Effector memory CD4-positive, alpha-beta T cell (primary cell): ENCODE measurements at regions not wholly inside any gene's neighbourhood (a gene's known extent, or its start where the extent isn't known, plus 50 kb on each side); places are given as distances from the start of the nearest gene placed in this dataset.

Experiments used
- DNase-seq, 3 donors: peaks; one replicate each; pipeline ENCODE4 v3.0.0-alpha.2; 2020
- H3K27ac ChIP-seq: 2 replicates; pipeline ENCODE4 v1.7.0; 2013; ENCODE audit warnings: mild to moderate bottlenecking, low read length, moderate library complexity; ENCODE audit not compliant: insufficient read depth, poor library complexity, severe bottlenecking
- H3K27me3 ChIP-seq: replicated peaks from 2 replicates; pipeline ENCODE4 v1.7.0; 2013; ENCODE audit warnings: mild to moderate bottlenecking, low read length; ENCODE audit not compliant: insufficient read depth, control insufficient read depth, poor library complexity, severe bottlenecking
- H3K36me3 ChIP-seq: 2 replicates; pipeline ENCODE4 v1.7.0; 2013; ENCODE audit warnings: mild to moderate bottlenecking, low read length, moderate library complexity; ENCODE audit not compliant: control insufficient read depth, insufficient read depth
- H3K4me1 ChIP-seq: 2 replicates; pipeline ENCODE4 v1.7.0; 2013; ENCODE audit warnings: low read length, mild to moderate bottlenecking; ENCODE audit not compliant: control insufficient read depth, insufficient read depth, poor library complexity, severe bottlenecking
- H3K4me3 ChIP-seq: 2 replicates; pipeline ENCODE4 v1.7.0; 2013; ENCODE audit warnings: low read length, low read depth, mild to moderate bottlenecking; ENCODE audit not compliant: insufficient read depth, poor library complexity, severe bottlenecking
- H3K9me3 ChIP-seq: 2 replicates; pipeline ENCODE4 v1.7.0; 2013; ENCODE audit warnings: mild to moderate bottlenecking, low read length, moderate library complexity; ENCODE audit not compliant: control insufficient read depth

DNA sequence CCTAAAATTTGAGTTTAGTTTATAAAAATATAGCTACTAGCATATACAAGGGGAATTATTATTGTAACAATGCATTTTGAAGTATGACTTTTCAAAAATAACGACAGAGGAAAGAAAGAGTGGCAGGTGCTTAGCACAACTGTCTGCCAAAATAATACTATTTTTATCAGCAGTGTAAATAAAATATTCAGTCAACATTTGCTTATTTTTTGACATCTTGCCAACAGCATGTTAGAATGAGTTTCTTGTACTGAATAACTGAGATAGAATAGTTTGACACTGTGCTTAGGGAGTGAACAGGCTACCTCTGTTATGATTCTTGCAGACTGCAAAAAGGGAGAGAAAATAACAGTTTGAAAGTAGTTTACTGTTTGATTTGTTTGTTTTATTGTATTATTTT, 909.8 kb downstream of the BRINP3 start:
- H3K27ac ChIP-seq, result no peak overlapping the region
- no peaks in the 10 kb centered on the region for H3K27me3 ChIP-seq
- no peaks in the 10 kb centered on the region for H3K4me1 ChIP-seq
- no peak for DNase-seq
- no peak overlapping the region for H3K4me3 ChIP-seq
- H3K36me3 ChIP-seq, result no peaks in the 10 kb centered on the region
- no peaks in the 10 kb centered on the region for H3K9me3 ChIP-seq

DNA sequence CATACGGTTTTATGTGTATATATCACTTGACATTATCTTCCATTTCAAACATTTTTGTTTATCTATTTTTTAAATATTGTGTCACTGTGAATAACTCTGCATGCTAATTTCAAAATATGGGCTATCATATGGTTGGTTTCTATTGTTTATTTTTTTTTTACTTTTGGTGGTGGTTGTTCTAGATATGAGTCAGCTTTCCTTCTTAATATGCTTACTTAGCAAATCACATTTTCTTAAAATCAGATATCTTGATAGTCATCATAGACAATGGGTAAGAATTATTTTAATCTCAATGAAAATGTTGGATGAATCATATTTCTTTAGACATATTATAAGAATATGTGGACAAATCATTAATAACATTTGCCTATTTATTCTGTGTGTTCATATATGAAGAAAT, 881.5 kb downstream of the BRINP3 start:
- no peak for DNase-seq
- Histone ChIP-seq H3K36me3 (no peaks in the 10 kb centered on the region), H3K4me3 (no peak overlapping the region), H3K9me3 (no peaks in the 10 kb centered on the region), H3K27me3 (no peaks in the 10 kb centered on the region), H3K4me1 (no peaks in the 10 kb centered on the region), H3K27ac (no peak overlapping the region)

DNA sequence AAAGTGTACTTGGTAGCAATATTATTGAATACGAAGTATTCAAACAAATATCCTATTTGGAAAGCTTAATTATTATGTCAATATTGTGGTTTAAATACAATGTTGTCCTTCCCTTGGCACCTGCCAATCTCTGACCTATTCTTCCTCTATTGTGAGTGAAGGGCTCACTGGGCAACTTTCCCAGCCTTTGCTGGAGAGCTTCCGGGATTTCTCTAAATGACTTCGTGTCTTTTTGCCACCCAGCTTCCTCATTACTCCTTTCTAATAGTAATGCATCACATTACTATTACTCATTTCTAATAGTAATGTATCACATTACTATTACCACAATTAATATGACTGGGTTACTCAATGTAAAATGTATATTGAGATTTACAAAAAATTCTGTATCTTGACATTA, 880.6 kb downstream of the BRINP3 start:
- DNase-seq, result no peak
- Histone ChIP-seq H3K4me1 (no peaks in the 10 kb centered on the region), H3K36me3 (no peaks in the 10 kb centered on the region), H3K27me3 (no peaks in the 10 kb centered on the region), H3K27ac (no peak overlapping the region), H3K4me3 (no peak overlapping the region), H3K9me3 (no peaks in the 10 kb centered on the region)

DNA sequence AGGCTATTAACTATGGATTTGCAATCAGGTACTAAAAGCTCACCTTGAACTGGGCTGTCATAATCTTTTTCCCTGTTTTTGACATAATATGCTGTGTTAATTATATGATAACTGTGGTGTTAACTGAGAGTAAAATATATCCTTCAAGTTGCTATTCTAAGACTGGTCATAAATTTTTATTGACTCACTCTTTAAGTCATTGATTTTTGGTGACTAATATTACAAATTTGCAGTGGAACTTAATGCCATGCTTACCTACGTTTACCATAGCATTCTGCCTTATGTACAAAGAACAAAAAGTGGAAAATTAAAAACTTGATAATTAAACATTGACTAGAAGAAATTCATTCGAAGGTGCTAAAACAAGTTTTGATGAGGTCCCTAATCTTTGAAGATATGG, 872.4 kb downstream of the BRINP3 start:
- Histone ChIP-seq H3K4me3 (no peak overlapping the region), H3K36me3 (no peaks in the 10 kb centered on the region), H3K9me3 (no peaks in the 10 kb centered on the region), H3K27ac (no peak overlapping the region), H3K4me1 (no peaks in the 10 kb centered on the region), H3K27me3 (no peaks in the 10 kb centered on the region)
- DNase-seq, result no peak

DNA sequence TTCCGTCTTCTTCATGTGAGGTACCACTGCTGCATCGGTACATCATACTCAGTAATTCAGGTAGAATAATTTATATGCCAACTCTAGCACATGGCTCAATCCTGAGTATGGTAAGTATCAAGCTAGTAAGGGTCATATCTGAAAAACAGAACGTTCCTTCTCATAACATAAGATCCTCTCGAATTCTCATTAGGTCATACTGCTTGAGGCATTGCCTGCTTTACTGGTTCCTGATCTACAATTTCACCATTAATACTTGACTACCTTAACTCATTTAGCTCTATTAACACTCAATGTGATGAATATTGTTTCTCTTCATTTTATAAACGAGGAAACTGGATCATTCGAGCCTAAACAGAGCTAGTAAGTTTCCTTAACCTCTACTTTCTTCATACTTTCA, 871.6 kb downstream of the BRINP3 start:
- Histone ChIP-seq H3K27ac (no peak overlapping the region), H3K4me1 (no peaks in the 10 kb centered on the region), H3K9me3 (no peaks in the 10 kb centered on the region), H3K27me3 (no peaks in the 10 kb centered on the region), H3K4me3 (no peak overlapping the region), H3K36me3 (no peaks in the 10 kb centered on the region)
- DNase-seq, result no peak

DNA sequence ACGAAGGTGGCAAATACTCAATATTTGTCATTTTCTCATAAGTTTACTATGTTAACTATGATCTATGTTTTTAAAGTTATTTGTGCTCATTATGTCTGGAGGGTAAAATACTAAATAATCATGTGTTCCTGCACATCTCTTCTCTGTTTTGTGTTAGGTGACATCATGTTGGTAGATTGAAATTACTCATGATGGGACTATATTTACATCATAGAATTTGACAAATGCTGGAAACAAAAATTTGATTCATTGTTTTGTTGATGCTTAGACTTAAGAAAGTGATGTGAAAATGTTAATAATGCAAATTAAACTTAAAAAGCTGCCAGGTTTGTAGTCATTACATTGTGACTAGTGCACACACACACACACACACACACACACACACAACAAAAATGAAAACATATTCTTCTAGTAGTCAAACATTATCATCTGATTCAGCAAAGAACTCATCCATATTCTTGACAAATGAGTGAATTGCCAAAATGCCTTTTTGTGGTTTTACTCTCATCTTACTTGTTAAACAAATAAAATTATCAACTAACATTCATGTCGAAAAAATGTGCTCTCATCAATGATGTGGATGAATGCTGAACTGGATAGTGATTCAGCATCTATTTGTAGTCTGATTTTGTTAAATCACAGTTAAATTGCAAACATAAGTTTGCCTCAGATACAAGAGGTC, 870.7 kb downstream of the BRINP3 start:
- H3K27ac ChIP-seq, result no peak overlapping the region
- H3K27me3 ChIP-seq, result no peaks in the 10 kb centered on the region
- H3K4me1 ChIP-seq, result no peaks in the 10 kb centered on the region
- no peaks in the 10 kb centered on the region for H3K36me3 ChIP-seq
- H3K4me3 ChIP-seq, result no peak overlapping the region
- DNase-seq, result no peak
- H3K9me3 ChIP-seq, result no peaks in the 10 kb centered on the region

DNA sequence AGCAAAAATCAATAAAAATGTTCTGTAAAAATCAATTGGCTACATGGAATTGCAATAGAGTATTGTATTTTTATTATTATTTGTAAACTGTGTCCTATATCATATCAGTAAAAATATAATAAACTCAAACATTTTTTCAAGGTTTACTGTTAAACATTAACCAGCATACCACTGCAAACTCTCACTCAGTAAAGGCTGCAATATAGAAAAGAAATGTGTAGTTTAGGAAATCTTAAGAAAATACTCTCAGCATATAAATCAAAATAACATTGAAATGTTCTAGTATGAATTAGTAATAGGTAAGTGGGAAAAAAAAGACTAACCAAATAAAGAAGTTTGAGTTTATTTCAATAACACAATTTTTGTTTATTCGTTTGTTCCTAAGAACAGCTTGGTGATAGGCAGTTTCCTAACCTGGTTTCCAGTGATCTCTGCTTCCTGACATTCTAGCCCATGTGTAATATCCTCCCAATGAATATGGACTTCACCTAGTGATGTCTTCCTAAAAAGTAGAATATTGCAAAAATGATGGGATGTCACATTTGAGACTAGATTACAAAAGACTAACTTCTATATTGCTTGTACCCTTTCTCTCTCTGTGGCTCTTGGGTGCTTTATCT, 870.1 kb downstream of the BRINP3 start:
- no peak for DNase-seq
- H3K27ac ChIP-seq, result no peak overlapping the region
- no peak overlapping the region for H3K4me3 ChIP-seq
- H3K9me3 ChIP-seq, result no peaks in the 10 kb centered on the region
- H3K4me1 ChIP-seq, result no peaks in the 10 kb centered on the region
- no peaks in the 10 kb centered on the region for H3K36me3 ChIP-seq
- no peaks in the 10 kb centered on the region for H3K27me3 ChIP-seq

DNA sequence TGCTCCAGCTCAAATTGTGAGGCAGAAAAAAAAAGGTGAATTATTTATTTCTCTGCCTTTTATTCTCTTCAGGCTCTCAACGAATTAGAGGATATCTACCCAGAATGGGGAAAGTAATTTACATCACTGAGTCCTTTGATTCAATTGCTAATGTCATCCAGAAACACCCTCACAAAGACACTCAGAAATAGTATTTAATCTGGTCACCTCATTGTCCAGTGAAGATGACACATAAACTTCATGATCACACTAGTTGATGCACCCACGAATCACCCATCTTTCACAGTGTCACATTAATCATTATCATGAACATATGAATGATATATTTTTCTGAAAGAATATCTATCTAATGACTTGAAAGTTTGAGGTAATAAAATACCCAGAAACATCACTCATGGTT, 868.5 kb downstream of the BRINP3 start:
- Histone ChIP-seq H3K27me3 (no peaks in the 10 kb centered on the region), H3K27ac (no peak overlapping the region), H3K9me3 (no peaks in the 10 kb centered on the region), H3K4me1 (no peaks in the 10 kb centered on the region), H3K36me3 (no peaks in the 10 kb centered on the region), H3K4me3 (no peak overlapping the region)
- DNase-seq, result no peak

DNA sequence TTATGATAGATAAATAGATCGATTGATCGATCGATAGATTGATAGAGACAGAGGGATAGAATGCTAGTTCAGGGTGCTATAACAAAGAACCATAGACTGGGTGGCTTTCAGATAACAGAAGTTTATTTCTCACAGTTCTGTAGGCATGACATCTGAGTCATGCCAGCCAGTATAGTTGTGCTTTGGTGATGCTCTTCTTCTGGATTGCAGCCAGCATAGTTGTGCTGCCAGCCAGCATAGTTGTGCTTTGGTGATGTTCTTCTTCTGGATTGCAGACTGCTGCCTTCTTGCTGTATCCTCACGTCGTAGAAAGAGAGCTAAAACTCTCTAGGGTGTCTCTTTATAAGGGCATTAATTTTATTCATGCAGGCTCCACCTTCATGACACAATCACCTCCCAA, 860.8 kb downstream of the BRINP3 start:
- no peak for DNase-seq
- Histone ChIP-seq H3K9me3 (no peaks in the 10 kb centered on the region), H3K4me3 (no peak overlapping the region), H3K4me1 (no peaks in the 10 kb centered on the region), H3K36me3 (no peaks in the 10 kb centered on the region), H3K27me3 (no peaks in the 10 kb centered on the region), H3K27ac (no peak overlapping the region)

DNA sequence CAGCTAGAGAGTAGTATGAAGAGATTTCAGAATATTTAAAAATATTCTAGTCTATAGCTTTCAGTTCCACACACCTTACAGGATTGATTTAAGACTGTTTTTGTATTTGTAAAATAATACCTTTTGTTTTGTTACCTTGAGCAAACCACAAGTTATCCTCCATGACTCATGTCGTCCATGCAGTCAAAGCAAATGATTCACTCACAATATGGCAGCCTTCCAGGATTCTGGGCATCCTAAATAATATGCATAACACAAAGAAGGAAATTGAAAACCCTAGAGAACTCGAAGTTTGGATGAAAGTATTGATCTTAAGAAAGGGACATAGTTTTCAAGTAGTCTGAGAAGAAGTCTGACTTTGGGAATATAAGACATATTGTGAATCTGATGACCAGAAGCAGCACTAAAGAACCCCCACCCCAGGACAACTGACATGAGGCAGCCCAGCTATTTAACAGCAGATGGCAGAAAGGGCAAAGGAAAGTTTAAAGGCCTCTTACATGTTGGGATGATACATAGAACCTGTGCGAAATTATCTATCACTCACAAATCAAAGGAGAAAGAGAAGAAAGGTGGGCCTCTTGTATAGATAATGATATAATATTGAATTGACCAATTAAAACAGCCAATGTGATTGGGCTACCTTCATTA, 857.9 kb downstream of the BRINP3 start:
- Histone ChIP-seq H3K27ac (no peak overlapping the region), H3K4me1 (no peaks in the 10 kb centered on the region), H3K4me3 (no peak overlapping the region), H3K9me3 (no peaks in the 10 kb centered on the region), H3K36me3 (no peaks in the 10 kb centered on the region), H3K27me3 (no peaks in the 10 kb centered on the region)
- DNase-seq, result no peak
